ENCODE measurements at regions not wholly inside any gene's neighbourhood (a gene's known extent, or its start where the extent isn't known, plus 50 kb on each side); places are given as distances from the start of the nearest gene placed in this dataset.

DNA sequence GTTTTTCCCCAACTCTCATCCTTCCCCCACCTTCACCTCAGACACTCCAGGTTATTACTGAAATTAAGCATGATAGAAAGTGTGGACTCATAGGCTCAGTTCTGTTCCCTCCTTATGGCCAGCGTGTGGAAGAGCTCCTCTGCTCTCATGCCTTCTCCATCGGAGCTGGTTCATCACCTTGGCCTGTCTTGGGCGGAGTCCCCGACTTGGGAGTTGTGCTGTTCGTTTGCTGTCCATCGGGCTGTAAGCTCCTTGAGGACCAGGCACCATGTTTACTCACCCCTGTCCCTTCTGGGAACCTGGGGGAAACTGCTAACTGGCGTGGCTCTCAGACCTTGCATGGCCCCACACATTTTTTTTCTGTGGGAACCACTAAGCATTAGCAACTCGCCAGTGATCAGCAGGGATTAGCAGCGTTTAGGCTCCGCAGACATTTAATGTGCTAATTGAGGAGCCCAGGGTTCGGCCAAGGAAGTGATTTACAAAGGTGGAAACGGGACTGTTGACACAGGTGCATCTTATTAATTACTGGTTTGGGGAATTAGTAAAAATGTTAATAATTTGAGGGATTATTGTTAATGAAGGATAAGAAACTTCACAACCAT, 123.8 kb downstream of the TM9SF2 start:
- TF ChIP-seq POLR2A (IDR thresholded peaks at IDR 0.05; ENCODE audit: low read depth, low read length) (no peak), POLR2AphosphoS5 (IDR thresholded peaks at IDR 0.05; ENCODE audit: low read depth, low read length) (no peak), TAF1 (IDR thresholded peaks at IDR 0.05; ENCODE audit: borderline replicate concordance, low read depth, low read length) (no peak)

All from GM12892 (cell line).